SU-DHL-6 (cell line): ENCODE measurements at regions not wholly inside any gene's neighbourhood (a gene's known extent, or its start where the extent isn't known, plus 50 kb on each side); places are given as distances from the start of the nearest gene placed in this dataset.

Source experiments
- H2AFZ ChIP-seq: fragments of 200-600 bp; sonication (generic); 2 replicates; pipeline ENCODE4 v1.6.1; 2014; ENCODE audit warnings: low read depth, mild to moderate bottlenecking, moderate library complexity, mixed read lengths, antibody characterized with exemption, low read length; ENCODE audit not compliant: severe bottlenecking
- H3F3A ChIP-seq: fragments of 200-600 bp; shearing (Covaris generic); 2 replicates; pipeline ENCODE4 v1.6.0; 2016; ENCODE audit warnings: antibody characterized with exemption, mild to moderate bottlenecking; ENCODE audit not compliant: insufficient read depth
- H3K27ac ChIP-seq: fragments of 200-600 bp; sonication (generic); 2 replicates; pipeline ENCODE4 v1.5.1; 2016; ENCODE audit warnings: low read depth, mild to moderate bottlenecking, low read length, moderate library complexity, mixed read lengths
- H3K27me3 ChIP-seq: fragments of 200-600 bp; sonication (generic), shearing (Covaris generic); 2 replicates; pipeline ENCODE4 v1.6.0; 2014; ENCODE audit warnings: mild to moderate bottlenecking, low read length
- H3K36me3 ChIP-seq: fragments of 200-600 bp; sonication (generic); 2 replicates; pipeline ENCODE4 v1.6.1; 2014; ENCODE audit warnings: mild to moderate bottlenecking, low read length, mixed read lengths
- H3K4me2 ChIP-seq: fragments of 300-600, 200-600 bp; shearing (Covaris generic), sonication (generic); 2 replicates; pipeline ENCODE4 v1.6.0; 2014; ENCODE audit warnings: low read length, low read depth, mild to moderate bottlenecking; ENCODE audit not compliant: poor library complexity, severe bottlenecking
- H3K4me3 ChIP-seq: fragments of 200-600 bp; sonication (generic); 2 replicates; pipeline ENCODE4 v1.5.1; 2014; ENCODE audit warnings: antibody characterized with exemption, low read length, mild to moderate bottlenecking, mixed read lengths; ENCODE audit not compliant: insufficient read depth, poor library complexity, severe bottlenecking
- H3K79me2 ChIP-seq: fragments of 200-600 bp; sonication (generic); 2 replicates; pipeline ENCODE4 v1.6.1; 2014; ENCODE audit warnings: mild to moderate bottlenecking, low read length, moderate library complexity; ENCODE audit not compliant: insufficient read depth
- H3K9ac ChIP-seq: fragments of 200-600 bp; sonication (generic); 2 replicates; pipeline ENCODE4 v1.7.0; 2014; ENCODE audit warnings: mild to moderate bottlenecking, low read length
- H3K9me2 ChIP-seq: fragments of 200-600 bp; sonication (generic); replicated peaks from 2 replicates; pipeline ENCODE4 v1.6.1; 2014; ENCODE audit warnings: low read length; ENCODE audit not compliant: insufficient read depth
- H3K9me3 ChIP-seq: fragments of 200-600 bp; sonication (generic); 2 replicates; pipeline ENCODE4 v1.6.1; 2014; ENCODE audit warnings: low read length, mixed read lengths; ENCODE audit not compliant: insufficient read depth
- H4K20me1 ChIP-seq: fragments of 200-600 bp; sonication (generic); 2 replicates; pipeline ENCODE4 v1.6.1; 2014; ENCODE audit warnings: low read depth, mild to moderate bottlenecking, antibody characterized with exemption, low read length, moderate library complexity, mixed read lengths
- EZH2phosphoT487 ChIP-seq: fragments of 200-600 bp; sonication (generic), shearing (Covaris generic); conservative IDR thresholded peaks from 2 replicates; pipeline ENCODE4 v1.6.1; 2018; ENCODE audit warnings: mild to moderate bottlenecking, antibody characterized with exemption, low read length, moderate library complexity, mixed read lengths
- TF ChIP-seq, protein P1 (sequence below): fragments of 200-600 bp; sonication (generic); IDR thresholded peaks from one replicate; pipeline ENCODE4 v1.5.1; 2017; ENCODE audit warnings: antibody characterized with exemption, mild to moderate bottlenecking, low read length, moderate library complexity; ENCODE audit not compliant: insufficient read depth, poor library complexity, severe bottlenecking

DNA sequence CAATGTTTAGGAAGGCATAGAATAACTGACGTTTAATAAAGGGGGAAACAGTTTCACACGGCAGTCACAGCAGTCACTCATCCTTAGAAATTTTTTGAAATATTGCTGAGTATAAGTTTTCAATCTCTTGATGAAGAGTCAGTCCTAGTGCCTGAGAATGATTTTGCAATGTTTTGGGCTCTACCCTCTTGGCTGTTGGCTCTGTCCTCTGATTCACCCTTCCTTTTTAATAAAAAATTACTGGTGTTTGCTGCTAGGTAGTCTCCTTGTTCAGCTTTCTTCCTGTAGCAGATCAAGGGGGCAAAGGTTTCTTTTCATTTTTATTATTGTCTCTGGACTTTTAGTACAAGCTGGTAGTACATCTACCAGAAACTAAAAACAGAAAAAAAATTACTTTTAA, 194.3 kb upstream of the ANO3 start:
- no peaks in the 10 kb centered on the region for H3K9me3 ChIP-seq
- TF ChIP-seq, protein P1, sequence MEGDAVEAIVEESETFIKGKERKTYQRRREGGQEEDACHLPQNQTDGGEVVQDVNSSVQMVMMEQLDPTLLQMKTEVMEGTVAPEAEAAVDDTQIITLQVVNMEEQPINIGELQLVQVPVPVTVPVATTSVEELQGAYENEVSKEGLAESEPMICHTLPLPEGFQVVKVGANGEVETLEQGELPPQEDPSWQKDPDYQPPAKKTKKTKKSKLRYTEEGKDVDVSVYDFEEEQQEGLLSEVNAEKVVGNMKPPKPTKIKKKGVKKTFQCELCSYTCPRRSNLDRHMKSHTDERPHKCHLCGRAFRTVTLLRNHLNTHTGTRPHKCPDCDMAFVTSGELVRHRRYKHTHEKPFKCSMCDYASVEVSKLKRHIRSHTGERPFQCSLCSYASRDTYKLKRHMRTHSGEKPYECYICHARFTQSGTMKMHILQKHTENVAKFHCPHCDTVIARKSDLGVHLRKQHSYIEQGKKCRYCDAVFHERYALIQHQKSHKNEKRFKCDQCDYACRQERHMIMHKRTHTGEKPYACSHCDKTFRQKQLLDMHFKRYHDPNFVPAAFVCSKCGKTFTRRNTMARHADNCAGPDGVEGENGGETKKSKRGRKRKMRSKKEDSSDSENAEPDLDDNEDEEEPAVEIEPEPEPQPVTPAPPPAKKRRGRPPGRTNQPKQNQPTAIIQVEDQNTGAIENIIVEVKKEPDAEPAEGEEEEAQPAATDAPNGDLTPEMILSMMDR, result no peak
- no peak for TF ChIP-seq EZH2phosphoT487
- no peak overlapping the region for H3K9ac ChIP-seq
- H3F3A ChIP-seq, result no peaks in the 10 kb centered on the region; the same call in 1 of the 2 replicates
- H3K27ac ChIP-seq, result no peak overlapping the region
- no peaks in the 10 kb centered on the region for H3K36me3 ChIP-seq
- no peak overlapping the region for H2AFZ ChIP-seq
- H3K4me3 ChIP-seq, result no peak overlapping the region
- H3K79me2 ChIP-seq, result no peaks in the 10 kb centered on the region
- no peaks in the 10 kb centered on the region for H3K27me3 ChIP-seq
- H3K4me2 ChIP-seq, result peak overlapping the region; percentile 77
- no peaks in the 10 kb centered on the region for H4K20me1 ChIP-seq
- no peaks in the 10 kb centered on the region for H3K9me2 ChIP-seq

- TF ChIP-seq EZH2phosphoT487, result no peak
- TF ChIP-seq, protein P1, result no peak
- Histone ChIP-seq H3K9me3 (no peaks in the 10 kb centered on the region), H3K36me3 (no peaks in the 10 kb centered on the region), H3K9ac (no peak overlapping the region), H3K9me2 (no peaks in the 10 kb centered on the region), H4K20me1 (no peaks in the 10 kb centered on the region), H3F3A (no peaks in the 10 kb centered on the region), H3K27ac (no peak overlapping the region), H2AFZ (no peak overlapping the region), H3K79me2 (no peaks in the 10 kb centered on the region), H3K27me3 (no peaks in the 10 kb centered on the region), H3K4me2 (no peak overlapping the region), H3K4me3 (no peak overlapping the region)
Measured at GRCh38 chr11:26142891-26143290, 189.0 kb upstream of the ANO3 start.

DNA sequence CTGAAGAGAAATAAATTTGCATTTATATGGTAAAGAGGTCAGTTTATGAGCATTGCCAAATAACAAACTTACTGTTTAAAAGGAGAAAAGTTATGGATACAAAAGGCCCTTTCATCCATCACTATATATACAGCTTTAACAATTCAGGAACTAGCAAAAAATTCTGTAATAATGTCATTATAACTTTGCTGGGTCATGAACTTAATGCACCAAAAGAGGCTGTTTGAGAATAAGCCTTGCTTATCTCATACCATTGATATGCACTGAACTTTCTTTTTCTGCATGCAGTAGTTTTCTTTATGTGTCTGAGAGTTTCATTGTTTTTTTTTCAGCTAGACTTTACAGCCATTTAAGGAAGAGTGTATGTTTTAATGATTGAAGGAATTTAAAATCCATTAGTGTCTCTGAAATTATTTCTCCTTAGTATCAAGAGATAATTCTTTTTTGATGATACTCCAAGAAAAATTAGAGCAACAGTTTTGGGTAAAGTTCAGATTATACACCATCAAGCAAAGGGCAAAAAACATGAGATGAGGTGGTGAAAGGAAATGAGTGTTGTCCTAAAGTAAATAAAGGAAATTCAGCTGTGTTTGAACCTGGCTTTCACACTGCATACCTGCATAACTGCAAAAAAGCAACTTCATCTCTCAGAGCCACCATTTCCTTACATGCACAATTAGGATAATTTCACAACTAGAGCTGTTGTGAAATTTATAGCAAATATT, 188.2 kb upstream of the ANO3 start:
- Histone ChIP-seq H3K79me2 (no peaks in the 10 kb centered on the region), H4K20me1 (no peaks in the 10 kb centered on the region), H3K4me2 (no peak overlapping the region), H3K9me2 (no peaks in the 10 kb centered on the region), H3K27me3 (no peaks in the 10 kb centered on the region), H3K4me3 (no peak overlapping the region), H3K36me3 (no peaks in the 10 kb centered on the region), H3K9me3 (no peaks in the 10 kb centered on the region), H3K27ac (no peak overlapping the region), H3F3A (no peaks in the 10 kb centered on the region), H2AFZ (no peak overlapping the region), H3K9ac (no peak overlapping the region)
- TF ChIP-seq EZH2phosphoT487, result no peak

GRCh38 chr11:26144291-26144690, 187.6 kb upstream of the ANO3 start:
- Histone ChIP-seq H3K27ac (no peak overlapping the region), H3K4me2 (no peak overlapping the region), H2AFZ (no peak overlapping the region), H3K9ac (no peak overlapping the region), H3K9me2 (no peaks in the 10 kb centered on the region), H3K79me2 (no peaks in the 10 kb centered on the region), H3K27me3 (no peaks in the 10 kb centered on the region), H3K4me3 (no peak overlapping the region), H4K20me1 (no peaks in the 10 kb centered on the region), H3K9me3 (no peaks in the 10 kb centered on the region), H3F3A (no peaks in the 10 kb centered on the region), H3K36me3 (no peaks in the 10 kb centered on the region)
- TF ChIP-seq, protein P1, result no peak
- no peak for TF ChIP-seq EZH2phosphoT487
